HG02798 (cell line): ENCODE measurements at regions not wholly inside any gene's neighbourhood (a gene's known extent, or its start where the extent isn't known, plus 50 kb on each side); places are given as distances from the start of the nearest gene placed in this dataset.

Experiments
- ATAC-seq: cut with Tn5 transposase; IDR thresholded peaks from one replicate; pipeline ENCODE4 v1.9.1; 2021; ENCODE audit warnings: mild to moderate bottlenecking; ENCODE audit not compliant: unreplicated experiment, poor library complexity

GRCh38 chrX:145630081-145630480 is 187.5 kb upstream of the SLITRK2 start:
- no peak for ATAC-seq

- ATAC-seq = no peak
Measured at GRCh38 chrX:145630806-145631435, 186.7 kb upstream of the SLITRK2 start.

GRCh38 chrX:145631461-145631951 is 186.1 kb upstream of the SLITRK2 start:
- no peak for ATAC-seq

- no peak for ATAC-seq
Measured at GRCh38 chrX:145654486-145654885, 163.1 kb upstream of the SLITRK2 start.

- ATAC-seq = no peak
Measured at GRCh38 chrX:145673841-145674240, 143.8 kb upstream of the SLITRK2 start.

GRCh38 chrX:145677109-145677817 is 140.4 kb upstream of the SLITRK2 start:
- ATAC-seq = no peak

- ATAC-seq = no peak
Measured at GRCh38 chrX:145682518-145683298, 134.9 kb upstream of the SLITRK2 start.

- ATAC-seq = no peak
Measured at GRCh38 chrX:145687146-145687545, 130.5 kb upstream of the SLITRK2 start.

- no peak for ATAC-seq
Measured at GRCh38 chrX:145687707-145688106, 129.9 kb upstream of the SLITRK2 start.

GRCh38 chrX:145694048-145694447 is 123.6 kb upstream of the SLITRK2 start:
- ATAC-seq = no peak

GRCh38 chrX:145715641-145716138 is 101.9 kb upstream of the SLITRK2 start:
- no peak for ATAC-seq

- ATAC-seq = no peak
Measured at GRCh38 chrX:145716226-145716625, 101.4 kb upstream of the SLITRK2 start.

GRCh38 chrX:145727476-145727875 is 90.2 kb upstream of the SLITRK2 start:
- ATAC-seq = no peak

- no peak for ATAC-seq
Measured at GRCh38 chrX:145729635-145730034, 88.0 kb upstream of the SLITRK2 start.

- no peak for ATAC-seq
Measured at GRCh38 chrX:145735036-145735435, 82.6 kb upstream of the SLITRK2 start.

GRCh38 chrX:145751943-145752342 is 65.7 kb upstream of the SLITRK2 start:
- ATAC-seq = no peak
